Stimulated activated CD4-positive, alpha-beta T cell treated with anti-CD3 and anti-CD28 coated beads, Interleukin-12 subunit alpha, Interleukin-12 subunit beta, amount 100 ng/mL, for 48 hours (primary cell): ENCODE measurements at regions not wholly inside any gene's neighbourhood (a gene's known extent, or its start where the extent isn't known, plus 50 kb on each side); places are given as distances from the start of the nearest gene placed in this dataset.

ENCODE experiments used
- DNase-seq, 3 donors: peaks; one replicate each; pipeline ENCODE4 v3.0.0-alpha.2; 2020; ENCODE audit warnings: low read depth in 2 of 3, low spot score in 1 of 3

DNA sequence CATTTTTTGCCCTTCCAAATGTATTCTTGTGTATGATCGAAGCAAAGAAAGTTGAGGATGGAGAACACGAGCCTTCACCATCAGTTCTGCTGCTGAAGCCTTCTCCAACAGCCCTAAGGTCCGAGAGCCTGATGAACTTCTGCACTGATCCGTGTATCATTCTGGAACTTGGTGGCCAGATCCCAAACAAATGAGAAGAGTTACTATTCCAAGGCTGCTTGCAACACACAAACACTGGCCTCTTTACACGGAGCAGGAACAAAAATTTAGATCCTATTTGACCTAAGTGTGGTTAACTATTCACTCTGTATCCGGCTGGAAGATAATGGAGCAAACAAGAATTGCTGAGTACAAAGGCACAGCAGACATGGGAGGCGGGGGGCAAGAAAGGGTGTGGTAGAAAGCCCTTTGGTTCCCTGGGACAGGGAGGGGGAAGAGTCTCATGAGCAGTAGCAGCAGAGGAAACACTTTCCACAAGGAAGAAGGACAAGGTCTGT is 282.9 kb downstream of the SOX9 start:
- no peak for DNase-seq

DNA sequence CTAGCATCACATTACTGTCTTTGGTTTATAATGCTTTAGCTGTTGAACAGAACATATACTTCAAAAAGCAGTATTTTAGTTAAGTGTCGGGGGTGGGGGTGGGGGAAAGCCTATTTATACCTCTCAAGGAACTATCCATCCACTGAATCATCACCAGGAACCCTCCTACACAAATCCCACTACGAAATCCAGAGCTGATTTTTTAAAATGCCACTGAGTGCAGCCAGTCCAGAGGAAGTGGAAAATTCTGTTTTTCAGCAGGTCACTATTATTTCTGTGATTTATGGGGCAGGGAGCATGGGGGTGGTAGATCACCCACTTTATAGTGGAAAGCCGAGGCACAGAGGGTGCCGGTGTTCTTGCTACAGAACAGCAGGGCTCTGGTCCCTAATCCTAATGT is 284.1 kb downstream of the SOX9 start:
- DNase-seq, result no peak

DNA sequence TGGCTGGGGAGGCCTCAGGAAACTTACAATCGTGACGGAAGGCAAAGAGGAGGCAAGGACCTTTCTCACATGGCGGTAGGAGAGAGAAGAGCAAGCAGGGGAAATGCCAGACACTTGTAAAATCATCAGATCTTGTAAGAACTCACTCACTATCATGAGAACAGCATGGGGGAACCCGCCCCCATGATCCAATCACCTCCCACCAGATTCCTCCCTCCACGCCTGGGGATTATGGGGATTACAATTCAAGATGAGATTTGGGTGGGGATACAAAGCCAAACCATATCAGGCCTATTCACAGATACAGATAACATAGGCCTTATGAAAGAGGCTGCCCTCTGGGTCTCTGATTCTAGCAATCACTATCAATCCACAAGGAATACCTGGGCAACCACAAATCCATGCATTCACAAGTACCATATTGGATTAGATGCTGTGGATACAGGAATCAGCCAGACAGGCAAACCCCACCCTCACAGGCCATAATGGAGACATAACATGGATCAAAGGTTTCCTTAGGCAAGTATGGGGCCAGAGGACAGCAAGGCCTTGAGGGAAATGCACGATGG is 284.9 kb downstream of the SOX9 start:
- DNase-seq, result no peak

DNA sequence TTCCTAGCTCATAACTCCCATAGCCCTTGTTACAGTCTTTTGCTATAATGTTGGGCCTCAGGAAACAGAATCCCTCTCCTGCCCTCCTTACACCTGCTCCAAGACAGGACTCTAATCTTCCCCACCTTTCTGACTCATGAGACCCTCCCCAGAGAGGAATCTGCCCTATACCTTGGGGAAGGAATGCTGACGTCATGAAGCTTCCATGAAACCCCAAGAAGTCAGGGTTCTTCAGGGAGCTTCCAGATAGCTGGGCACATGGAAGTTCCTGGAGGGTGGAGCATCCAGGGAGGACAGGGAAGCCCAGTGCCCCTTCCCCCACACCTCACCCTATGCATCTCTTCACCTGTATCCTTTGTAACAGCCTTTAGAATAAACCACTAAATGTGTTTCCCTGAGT is 285.7 kb downstream of the SOX9 start:
- DNase-seq, result no peak

DNA sequence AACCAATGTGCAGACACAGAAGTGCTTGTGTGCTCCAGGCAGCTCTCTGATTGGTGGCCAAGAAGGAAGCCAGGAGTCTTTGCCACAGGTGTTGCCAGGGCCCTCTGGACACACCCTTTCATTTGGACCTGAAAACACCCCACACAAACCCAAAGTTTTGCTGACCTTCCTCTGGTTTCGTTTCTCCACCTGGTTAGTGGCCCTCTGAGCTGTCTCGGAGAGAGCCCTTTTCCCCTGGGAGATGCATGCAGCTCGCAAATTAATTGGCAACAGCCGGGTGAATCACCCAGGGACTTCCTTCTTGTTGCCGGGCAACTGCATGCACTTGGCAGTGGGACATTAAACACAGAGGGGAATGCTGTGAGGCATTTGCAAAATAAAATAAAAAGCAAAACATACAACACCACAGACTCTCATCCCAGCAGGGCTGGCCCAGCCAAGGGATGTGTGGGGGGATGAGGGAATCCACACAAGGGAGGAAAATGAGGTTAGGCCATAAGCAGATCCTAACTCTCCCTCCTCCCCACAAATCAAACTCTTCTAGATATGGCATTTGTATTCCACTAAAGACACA is 286.6 kb downstream of the SOX9 start:
- no peak for DNase-seq

DNA sequence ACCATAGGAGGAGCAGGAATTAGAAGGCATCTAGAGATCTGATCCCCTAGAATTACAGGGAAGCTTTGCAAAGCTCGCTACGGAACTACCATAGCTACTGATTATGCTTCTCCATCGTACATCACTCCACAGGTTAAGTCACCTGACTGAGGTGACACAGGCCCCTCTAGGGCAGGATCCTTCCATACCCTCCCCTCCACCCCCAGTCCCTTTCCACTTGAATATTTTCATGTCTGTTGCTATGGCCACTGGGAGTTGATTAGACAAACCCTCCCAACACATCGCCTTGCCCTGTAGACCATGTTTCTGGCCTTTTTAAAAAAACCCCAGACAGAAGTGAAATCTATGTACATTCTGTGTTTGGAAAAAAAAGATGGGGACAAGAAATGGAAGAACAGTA is 287.1 kb downstream of the SOX9 start:
- no peak for DNase-seq

DNA sequence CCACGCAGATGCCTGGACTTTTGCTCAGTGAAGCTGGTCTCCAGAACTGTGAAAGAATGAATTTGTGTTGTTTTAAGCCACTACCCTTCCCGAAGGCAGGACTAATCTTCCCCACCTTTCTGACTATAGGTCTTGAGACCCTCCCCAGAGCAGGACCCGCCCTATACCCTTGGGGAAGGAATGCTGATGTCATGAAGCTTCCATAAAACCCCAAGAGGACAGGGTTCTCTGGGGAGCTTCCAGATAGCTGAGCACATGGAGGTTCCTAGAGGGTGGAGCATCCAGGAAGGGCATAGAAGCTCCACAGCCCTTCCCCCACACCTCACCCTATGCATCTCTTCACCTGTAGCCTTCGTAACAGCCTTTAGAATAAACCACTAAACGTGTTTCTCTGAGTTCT is 287.8 kb downstream of the SOX9 start:
- DNase-seq, result no peak

DNA sequence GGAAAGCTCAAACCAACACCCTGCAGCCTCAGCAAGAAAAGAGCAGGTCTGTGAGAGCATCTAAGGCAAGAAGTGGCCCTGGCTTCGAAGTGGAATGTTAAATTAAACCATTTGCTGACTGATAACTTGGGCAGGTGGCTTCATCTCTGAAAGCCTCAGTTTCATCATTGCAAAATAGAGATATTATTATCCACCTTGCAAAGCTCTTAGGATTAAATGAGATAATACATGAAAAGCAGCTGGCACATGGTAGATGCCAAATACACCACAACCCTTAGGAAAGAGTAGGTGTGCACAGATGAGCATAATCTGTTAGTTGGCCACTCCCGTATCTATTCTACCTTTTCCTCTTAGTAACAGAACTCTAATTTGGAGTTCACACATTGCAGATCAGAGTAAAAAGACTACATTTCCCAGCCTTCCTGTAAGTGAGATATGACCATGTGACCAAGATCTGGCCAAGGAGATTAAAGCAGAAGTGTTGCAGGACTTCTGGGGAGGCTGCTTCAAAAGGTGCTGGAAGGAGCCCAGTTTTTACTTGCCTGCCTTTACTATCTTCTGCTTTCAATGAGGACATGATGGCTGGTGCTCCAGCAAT is 288.7 kb downstream of the SOX9 start:
- no peak for DNase-seq

DNA sequence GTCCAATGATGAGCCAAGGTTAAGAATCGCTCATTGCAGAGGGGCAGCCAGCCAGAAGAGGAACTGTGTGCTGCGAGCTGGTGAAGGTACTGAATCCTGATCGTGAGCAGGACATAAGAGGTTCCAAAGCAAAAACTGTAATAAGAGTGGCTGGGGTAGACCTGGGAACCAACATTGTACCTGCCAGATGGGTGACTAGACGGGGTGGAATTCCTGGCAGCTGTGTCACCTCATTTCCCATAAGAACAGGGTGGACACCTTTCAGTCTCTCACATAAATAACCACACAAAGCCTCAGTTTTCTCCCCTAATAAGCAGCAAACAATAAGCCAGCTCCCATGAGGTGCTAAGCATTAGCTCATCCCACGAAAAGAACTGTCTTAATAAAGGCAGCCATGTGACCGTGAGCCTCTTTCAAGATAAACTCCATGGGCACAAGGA is 290.3 kb downstream of the SOX9 start:
- no peak for DNase-seq

DNA sequence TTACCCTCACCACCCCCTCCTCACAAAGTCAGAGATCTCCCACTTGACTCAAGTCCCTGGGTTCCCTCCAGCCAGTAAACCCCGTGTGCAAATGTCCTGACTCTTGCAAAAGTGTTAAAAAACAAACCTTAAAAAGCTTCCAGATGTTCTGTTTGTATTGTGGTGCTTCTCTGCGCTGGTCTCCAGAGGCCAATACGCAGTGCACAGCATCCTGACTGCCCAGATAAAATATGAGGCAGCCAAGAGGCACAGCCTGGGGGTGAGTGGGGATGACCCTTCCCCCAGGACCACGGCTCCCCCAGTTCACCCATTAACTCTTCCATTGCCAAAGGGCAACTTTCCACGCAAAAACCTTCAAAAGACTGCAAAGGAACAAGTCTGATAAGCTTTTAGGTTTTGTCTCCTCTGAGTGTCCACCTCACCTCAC is 291.8 kb downstream of the SOX9 start:
- no peak for DNase-seq

DNA sequence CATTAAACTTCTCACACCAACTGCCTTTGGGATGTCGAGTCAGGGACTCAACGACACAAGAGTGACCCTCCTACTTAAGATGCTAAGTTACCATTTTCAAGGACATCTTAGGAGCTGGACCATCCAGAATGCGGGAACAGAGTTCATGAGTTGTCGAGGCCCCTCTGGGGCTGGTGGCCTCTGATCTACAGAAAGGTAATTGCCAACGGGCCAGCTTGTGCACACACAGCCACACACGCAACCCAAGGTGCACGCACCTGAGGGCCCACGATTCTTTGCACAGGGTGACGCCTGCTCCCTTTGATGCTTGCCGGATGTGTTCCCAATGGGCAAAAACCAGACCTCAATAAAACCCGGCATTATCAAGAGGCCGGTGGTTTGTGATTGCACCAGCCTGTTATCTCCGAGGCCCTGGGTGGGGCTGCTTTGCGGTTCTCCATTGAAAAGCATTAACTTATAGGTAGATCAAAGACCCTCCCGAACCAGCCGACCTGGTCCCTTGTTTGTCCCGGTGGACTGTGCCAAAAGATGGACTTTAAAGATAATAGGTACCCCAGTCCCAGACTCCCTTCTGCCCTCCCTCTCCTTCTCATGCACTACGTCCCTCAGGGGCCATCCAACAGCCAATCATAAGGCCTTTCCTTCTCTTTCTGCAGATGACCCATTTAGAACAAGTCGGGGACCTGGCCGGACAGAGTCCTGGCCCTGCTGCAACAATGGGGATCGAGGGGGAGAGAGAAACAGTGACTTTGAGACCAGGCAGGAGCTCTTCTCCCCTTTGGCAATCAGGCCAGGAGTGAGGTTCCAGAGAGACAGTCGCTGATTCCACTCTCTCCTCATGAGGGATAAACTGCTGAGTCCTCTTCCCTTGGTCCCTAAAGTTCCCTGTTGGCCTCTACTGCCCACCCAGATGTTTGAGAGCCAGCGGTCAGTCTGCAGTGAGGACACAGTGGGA is 292.5 kb downstream of the SOX9 start:
- DNase-seq, result no peak

DNA sequence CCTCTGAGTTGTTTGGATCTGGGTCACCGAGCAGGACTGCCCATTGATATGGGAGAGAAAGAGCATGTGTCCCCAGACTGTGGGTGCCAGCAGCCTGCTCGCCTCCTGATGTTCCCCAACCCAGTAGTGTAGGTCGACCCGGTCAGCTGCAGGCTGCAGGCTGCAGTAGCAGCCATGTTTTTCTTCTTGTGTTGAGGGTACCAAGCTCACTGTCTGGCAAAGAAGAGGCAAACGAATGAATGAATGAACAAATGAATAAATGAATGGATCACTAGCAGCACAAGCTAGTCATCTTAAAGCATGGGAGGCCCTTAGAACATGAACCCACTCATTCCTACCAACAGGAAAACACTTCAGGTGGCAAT is 293.2 kb downstream of the SOX9 start:
- DNase-seq, result no peak

DNA sequence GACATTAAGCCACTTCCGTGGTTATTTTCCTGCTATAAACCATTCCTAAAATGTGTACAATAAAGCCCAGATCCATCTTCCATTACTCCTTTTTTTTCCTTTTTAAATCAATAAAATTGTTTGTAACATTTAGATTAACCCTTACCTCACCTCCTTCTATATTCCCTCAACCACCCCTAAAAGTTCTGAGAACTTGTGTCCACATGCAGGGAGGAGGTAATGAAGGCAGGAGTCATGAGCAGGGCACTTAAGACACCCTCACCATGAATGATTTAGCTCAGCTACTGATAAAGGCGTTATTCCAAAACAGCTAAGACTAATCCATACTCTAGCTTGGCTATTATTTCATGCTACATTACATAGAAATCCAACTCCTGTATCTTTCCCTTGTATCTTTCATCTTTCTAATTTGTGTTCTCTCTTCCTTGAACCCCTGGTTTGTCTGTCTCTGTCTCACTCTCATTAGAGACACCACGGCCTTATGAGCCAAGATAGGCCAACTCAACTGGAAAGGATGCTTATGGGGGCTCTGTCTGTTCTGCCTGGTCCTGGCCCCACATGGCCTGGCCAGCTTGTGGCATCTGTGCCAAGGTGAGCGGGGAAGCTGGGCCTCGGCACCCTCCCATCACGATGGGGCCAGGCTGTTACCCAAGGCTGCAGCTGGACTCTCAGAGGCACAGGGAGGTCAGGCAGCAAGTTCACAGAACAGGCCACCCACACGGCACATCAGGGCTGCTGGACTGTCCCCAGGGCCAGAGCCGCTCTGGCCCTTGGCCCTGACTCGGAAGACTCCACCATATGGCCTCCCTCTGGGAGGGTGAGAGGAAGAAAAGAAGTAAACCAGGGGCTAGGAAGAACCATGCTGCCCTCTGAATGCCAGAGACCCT is 294.4 kb downstream of the SOX9 start:
- DNase-seq, result no peak

DNA sequence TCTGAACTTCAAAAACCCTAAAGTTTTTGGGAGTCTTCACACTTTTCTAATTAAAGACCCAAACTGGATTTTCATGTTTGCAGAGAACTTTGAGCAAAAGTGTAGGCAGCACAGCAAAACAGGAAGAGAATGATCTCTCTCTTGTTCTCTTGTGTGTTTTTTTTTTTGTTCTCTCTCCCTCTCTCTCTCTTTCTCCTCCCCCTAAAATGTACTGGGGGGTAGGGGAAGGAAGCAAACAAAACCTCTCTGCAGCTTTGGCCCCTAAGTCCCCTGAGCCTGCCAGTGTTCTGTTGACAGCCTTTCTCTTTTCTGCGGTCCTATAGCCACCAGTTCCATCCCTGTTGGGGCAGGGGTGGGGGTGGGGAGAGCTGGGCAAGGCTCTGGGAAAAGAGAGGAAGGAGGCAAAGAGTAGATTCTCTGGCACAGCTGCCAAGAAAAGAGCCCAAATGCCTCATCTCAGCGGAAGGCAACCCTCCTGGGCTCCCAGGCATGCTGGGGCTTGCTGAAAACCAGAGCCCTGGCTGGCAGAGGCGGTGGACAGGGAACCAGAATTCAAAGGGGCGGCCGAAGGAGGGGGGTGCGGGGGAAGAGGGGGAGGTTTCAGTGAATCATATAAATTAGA is 295.3 kb downstream of the SOX9 start:
- no peak for DNase-seq

DNA sequence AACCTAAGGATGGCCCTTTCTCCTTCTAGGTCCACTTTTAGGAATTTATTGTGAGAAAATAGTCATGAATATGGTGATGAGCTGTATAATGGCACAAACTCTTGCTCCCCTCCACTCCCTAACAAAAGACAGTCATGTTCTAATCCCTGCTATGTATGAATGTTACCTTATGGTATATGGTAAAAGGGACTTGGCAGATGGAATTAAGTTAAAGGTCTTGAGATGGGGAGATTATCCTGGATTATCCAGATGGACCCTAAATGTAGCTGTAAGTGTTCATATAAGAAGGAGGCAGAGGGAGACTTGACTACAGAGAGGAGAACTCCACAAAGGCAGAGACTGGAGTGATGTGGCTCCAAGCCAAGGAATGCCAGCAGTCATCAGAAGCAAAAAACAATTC is 296.1 kb downstream of the SOX9 start:
- DNase-seq, result no peak

DNA sequence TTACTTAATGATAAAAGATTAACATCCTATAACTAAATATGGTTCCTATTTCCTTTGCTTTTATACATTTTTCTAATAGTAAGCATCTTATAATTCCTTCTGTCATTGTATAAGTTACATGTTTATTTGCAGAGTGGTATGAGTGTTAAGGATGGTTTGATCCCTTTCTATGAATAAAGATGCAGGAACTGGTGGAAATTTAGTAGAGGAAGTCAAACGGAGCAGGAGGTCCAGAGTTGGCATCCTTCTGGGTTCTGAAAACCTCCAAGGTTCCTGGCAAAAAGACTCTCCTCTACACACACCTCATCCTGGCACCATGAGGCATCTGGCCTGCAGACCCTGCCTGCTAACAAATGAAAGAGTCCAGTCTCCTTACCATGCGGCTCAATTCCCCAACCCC is 296.8 kb downstream of the SOX9 start:
- no peak for DNase-seq

DNA sequence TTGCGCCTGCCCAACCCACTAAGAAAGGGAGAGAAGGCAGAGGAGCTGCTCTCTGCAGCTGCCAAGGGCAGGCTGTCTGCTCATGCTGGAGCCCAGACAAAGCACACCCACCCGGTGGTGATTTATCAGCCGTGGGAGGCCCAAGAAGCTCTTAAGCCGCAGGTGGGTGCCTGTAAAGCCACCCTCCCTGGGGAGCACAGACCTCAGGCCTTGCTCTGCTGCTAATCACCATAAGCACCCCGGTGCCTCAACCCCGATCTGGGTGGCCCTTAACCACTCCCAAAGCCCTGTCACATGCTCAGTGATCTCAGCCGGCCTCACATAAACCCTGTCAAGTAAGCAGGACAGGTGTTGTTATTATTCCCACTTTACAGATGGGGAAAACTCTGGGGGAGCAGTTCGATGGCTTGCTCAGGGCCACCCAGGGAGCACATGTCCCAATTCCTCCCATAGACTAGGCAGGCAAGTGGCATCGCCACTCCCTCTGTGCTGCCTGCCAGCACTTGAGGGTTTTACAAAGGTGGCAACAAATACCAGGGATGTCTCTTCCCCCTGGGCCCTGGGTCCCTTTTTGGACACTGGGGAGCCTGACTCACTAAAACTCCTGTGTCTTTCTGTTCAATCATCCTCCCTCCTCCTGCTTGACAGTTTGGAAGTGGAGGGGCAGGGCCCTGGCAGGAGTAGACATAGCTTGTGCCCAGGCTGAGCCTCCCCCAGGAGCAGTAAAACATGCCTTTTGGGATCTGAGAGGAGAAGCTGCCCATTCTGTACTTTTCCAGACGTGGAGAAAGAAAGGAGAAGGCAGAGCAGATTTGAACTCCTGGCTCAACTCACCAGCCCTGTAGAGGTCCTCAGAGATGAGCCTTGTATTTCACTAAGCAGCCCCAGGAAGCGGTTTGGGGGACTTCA is 299.3 kb downstream of the SOX9 start:
- DNase-seq, result no peak

DNA sequence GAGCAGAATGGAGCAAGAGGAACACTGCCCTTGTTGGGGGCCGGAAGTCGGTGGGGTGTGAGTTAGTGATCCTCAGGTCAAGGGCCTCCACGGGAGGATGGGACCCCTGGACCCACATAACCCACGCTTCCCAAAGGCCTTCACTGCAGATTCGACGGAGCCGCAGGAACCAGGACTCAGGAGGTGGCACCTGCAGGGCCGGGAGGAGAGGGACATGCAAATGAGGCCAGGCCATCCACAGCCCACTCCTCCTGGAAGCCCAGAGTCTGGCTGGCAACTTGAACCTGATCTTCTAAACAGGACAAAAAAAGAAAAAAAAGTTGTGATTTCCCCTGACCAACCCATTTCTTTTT is 299.9 kb downstream of the SOX9 start:
- DNase-seq, result no peak
